ENCODE measurements at regions not wholly inside any gene's neighbourhood (a gene's known extent, or its start where the extent isn't known, plus 50 kb on each side); places are given as distances from the start of the nearest gene placed in this dataset.

GRCh38 chr9:73745598-73745997 is 593.9 kb downstream of the ANXA1 start:
- POLR2A ChIA-PET: no interaction called here
- no peak for DNase-seq (ENCODE audit: extremely low spot score)
- TF ChIP-seq, protein P1, sequence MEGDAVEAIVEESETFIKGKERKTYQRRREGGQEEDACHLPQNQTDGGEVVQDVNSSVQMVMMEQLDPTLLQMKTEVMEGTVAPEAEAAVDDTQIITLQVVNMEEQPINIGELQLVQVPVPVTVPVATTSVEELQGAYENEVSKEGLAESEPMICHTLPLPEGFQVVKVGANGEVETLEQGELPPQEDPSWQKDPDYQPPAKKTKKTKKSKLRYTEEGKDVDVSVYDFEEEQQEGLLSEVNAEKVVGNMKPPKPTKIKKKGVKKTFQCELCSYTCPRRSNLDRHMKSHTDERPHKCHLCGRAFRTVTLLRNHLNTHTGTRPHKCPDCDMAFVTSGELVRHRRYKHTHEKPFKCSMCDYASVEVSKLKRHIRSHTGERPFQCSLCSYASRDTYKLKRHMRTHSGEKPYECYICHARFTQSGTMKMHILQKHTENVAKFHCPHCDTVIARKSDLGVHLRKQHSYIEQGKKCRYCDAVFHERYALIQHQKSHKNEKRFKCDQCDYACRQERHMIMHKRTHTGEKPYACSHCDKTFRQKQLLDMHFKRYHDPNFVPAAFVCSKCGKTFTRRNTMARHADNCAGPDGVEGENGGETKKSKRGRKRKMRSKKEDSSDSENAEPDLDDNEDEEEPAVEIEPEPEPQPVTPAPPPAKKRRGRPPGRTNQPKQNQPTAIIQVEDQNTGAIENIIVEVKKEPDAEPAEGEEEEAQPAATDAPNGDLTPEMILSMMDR (IDR thresholded peaks at IDR 0.05; ENCODE audit: control extremely low read depth, extremely low read depth, low read depth, missing control alignments): no peak
- CTCF ChIA-PET: interaction anchor here (1.5 kb wide), 1 partner anchor 14 kb away, joined by 5 read pairs; no protein-coding TSS in a partner anchor

GRCh38 chr9:73753171-73753570 is 601.5 kb downstream of the ANXA1 start:
- ChIA-PET POLR2A (no interaction called here), CTCF (no interaction called here)
- TF ChIP-seq, protein P1 (IDR thresholded peaks at IDR 0.05; ENCODE audit: control extremely low read depth, extremely low read depth, low read depth, missing control alignments): no peak
- DNase-seq (ENCODE audit: extremely low spot score): no peak

DNA sequence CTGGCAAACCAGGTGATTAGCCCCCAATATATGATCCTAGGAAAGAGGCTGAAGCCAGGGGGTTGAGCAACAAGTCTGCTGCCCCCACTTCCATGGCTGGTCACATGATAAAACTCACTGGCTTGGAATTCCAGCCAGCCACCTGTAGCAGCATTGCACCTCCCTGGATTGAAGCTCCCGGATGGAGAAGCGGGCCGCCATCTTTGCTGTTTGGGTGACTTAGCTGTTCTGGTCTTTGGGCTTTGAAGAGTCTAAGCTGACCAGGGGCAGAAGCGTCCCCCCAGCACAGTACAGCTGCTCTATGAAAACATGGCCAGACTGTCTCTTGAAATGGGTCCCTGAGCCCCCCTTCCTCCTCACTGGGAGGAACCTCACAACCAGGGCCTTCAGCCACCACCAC is 610.2 kb downstream of the ANXA1 start:
- TF ChIP-seq, protein P1 (IDR thresholded peaks at IDR 0.05; ENCODE audit: control extremely low read depth, extremely low read depth, low read depth, missing control alignments): no peak
- ChIA-PET POLR2A (no interaction called here), CTCF (no interaction called here)
- no peak for DNase-seq (ENCODE audit: extremely low spot score)

GRCh38 chr9:73773896-73774295 is 622.2 kb downstream of the ANXA1 start:
- CTCF ChIA-PET: no interaction called here
- TF ChIP-seq, protein P1 (IDR thresholded peaks at IDR 0.05; ENCODE audit: control extremely low read depth, extremely low read depth, low read depth, missing control alignments): no peak
- POLR2A ChIA-PET: no interaction called here
- no peak for DNase-seq (ENCODE audit: extremely low spot score)

DNA sequence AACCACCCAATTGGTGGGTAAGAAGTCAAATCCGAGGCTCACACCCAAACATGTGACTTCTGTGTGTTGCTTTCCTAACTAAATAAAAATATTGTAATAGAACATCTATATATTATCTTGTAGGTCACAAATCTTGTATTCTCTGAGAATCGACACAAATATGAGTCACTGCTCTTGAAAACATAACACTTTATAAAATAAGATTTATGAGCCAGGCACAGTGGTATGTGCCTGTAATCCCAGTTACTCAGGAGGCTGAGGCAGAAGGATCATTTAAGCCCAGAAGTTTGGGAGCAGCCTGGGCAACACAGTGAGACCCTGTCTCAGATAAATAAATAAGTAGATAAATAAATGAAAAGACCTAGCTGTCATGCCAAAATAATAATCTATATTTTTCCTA is 624.1 kb downstream of the ANXA1 start:
- TF ChIP-seq, protein P1 (IDR thresholded peaks at IDR 0.05; ENCODE audit: control extremely low read depth, extremely low read depth, low read depth, missing control alignments): no peak
- no peak for DNase-seq (ENCODE audit: extremely low spot score)
- ChIA-PET POLR2A (no interaction called here), CTCF (interaction anchor here (1.1 to 1.2 kb wide), 2 partner anchors 10 to 16 kb away, joined by 3 to 5 read pairs; no protein-coding TSS in a partner anchor)

GRCh38 chr9:73780916-73781315 is 629.3 kb downstream of the ANXA1 start:
- no peak for DNase-seq (ENCODE audit: extremely low spot score)
- TF ChIP-seq, protein P1 (IDR thresholded peaks at IDR 0.05; ENCODE audit: control extremely low read depth, extremely low read depth, low read depth, missing control alignments): no peak
- ChIA-PET CTCF (no interaction called here), POLR2A (no interaction called here)

GRCh38 chr9:73782166-73782565 is 630.5 kb downstream of the ANXA1 start:
- ChIA-PET POLR2A (no interaction called here), CTCF (interaction anchor here (1.6 kb wide), 1 partner anchor 25 kb away, joined by 4 read pairs; no protein-coding TSS in a partner anchor)
- TF ChIP-seq, protein P1 (IDR thresholded peaks at IDR 0.05; ENCODE audit: control extremely low read depth, extremely low read depth, low read depth, missing control alignments): no peak
- DNase-seq (ENCODE audit: extremely low spot score): no peak
